ENCODE measurements at regions not wholly inside any gene's neighbourhood (a gene's known extent, or its start where the extent isn't known, plus 50 kb on each side); places are given as distances from the start of the nearest gene placed in this dataset.

GRCh38 chr14:35989736-35990135 is 163.6 kb downstream of the BRMS1L start:
- DNase-seq (ENCODE audit: low spot score), result no peak

GRCh38 chr14:35988972-35989690 is 163.0 kb downstream of the BRMS1L start:
- no peak for DNase-seq (ENCODE audit: low spot score)

More at GRCh38 chr14:35989736-35990135, 163.6 kb downstream of the BRMS1L start:
- no peak for ATAC-seq

GRCh38 chr14:35988550-35988949 is 162.4 kb downstream of the BRMS1L start:
- DNase-seq (ENCODE audit: low spot score) (no peak), ATAC-seq (no peak)

More at GRCh38 chr14:35988972-35989690, 163.0 kb downstream of the BRMS1L start:
- no peak for ATAC-seq

GRCh38 chr14:35987731-35988130 is 161.6 kb downstream of the BRMS1L start:
- DNase-seq (ENCODE audit: low spot score) (no peak), ATAC-seq (no peak)

- DNase-seq (ENCODE audit: low spot score) (no peak), ATAC-seq (no peak)
Observed at GRCh38 chr14:35986219-35986573, 160.1 kb downstream of the BRMS1L start.

DNA sequence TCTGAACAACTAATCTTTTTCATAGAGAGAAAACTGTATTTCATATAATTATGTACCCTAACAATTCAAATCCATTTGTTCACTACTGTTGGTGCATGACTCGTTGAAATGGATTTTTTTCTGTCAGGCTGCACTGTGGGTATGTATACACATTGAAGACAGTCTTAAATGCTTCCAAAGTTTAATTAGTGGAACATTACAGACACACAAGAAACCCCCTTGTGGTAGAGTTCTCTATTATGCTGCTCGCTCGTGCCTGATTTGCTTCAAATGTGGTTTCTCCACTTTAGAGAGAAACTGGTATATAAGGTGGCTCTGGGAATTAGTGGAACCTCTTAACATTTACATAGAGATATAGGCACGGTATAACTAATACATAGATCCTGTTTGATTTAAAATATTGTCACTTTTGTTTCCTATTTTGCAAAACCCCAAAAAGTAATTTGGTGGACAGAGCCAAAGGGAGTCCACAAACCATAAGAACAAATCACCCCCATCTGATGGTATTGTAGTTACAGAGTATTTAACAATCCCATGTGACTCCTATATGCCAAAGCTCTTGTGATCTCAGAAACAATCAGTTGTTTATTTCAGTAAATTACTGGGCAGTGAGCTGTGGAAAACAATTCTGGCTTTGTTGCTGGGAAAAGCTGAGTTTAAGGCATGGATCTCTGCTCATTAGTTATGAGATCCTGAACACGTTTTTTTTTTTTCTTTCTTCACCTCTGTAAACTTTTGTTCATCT is 159.5 kb downstream of the BRMS1L start:
- ATAC-seq (no peak), DNase-seq (ENCODE audit: low spot score) (no peak)

- DNase-seq (ENCODE audit: low spot score), result no peak
- no peak for ATAC-seq
Observed at GRCh38 chr14:35979531-35979930, 153.4 kb downstream of the BRMS1L start.

- ATAC-seq, result no peak
- DNase-seq (ENCODE audit: low spot score), result no peak
Observed at GRCh38 chr14:35978561-35978960, 152.4 kb downstream of the BRMS1L start.

- DNase-seq (ENCODE audit: low spot score) (no peak), ATAC-seq (no peak)
Observed at GRCh38 chr14:35975814-35976213, 149.7 kb downstream of the BRMS1L start.

DNA sequence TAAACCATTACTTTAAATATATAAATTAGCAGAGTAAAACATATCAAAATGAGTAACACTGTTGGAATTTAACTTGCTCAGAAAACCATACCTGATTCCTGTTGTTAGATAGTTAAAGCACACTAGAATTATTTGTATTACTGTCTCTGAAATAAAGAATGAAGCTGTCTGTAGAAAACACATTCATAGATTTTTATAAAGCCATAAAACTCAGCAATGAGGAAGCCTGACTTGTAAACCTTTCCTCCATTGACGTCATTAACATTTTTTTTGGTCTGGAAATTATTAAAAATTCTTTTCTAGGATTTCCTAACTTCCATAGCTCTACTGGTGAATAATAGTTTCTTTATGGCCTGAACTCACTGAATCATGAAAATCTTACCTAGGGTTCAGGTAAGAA is 147.6 kb downstream of the BRMS1L start:
- ATAC-seq, result no peak
- no peak for DNase-seq (ENCODE audit: low spot score)

GRCh38 chr14:35971965-35972630 is 146.0 kb downstream of the BRMS1L start:
- DNase-seq (ENCODE audit: low spot score) (no peak), ATAC-seq (no peak)

DNA sequence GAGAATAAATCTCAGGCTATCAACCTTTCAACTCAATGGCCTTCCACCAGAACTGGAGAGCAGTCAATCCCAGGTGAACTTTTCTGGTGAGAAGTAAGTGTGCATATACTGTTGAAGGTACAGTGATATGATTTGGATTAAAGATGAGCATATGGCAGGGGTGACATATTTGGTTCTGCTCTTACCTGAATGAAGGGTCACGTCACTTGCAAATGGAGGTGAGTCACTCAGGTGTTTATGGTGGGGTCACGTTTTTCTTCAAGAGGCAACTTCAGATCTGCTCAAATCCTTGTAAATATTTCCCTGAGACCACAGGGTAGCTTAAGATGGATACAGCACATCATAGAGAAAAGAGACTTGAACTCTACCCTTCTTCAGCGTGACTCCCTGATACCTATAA is 143.2 kb downstream of the BRMS1L start:
- ATAC-seq (no peak), DNase-seq (ENCODE audit: low spot score) (no peak)

- DNase-seq (ENCODE audit: low spot score) (no peak), ATAC-seq (no peak)
Observed at GRCh38 chr14:35965400-35965799, 139.3 kb downstream of the BRMS1L start.

DNA sequence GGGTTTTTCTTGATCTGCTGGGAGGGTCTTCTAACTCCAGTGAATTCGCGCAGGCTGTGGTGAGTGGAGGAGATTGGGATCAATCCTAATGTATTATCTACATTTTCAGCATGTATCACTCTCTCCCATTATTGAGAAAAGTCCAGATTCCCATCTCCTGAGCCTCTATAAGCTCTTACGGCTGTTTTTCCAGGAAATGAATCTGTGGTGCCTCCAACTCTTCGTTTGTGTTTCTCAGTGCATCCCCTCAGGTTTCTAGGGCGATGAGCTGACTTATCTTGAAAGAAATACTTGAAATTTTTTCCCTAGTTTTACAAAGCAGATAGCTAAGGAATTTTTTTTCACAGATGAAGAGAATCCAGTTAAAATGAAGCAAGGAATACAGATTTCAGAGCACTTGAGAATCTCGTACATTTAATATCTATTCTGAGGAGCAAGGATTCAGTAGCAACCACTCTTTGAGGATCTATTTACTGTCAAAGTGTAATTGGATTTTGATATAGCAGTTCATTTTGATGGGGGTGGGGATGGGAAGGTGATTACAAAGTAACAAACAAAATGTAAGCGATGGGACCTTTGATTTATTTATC is 138.7 kb downstream of the BRMS1L start:
- DNase-seq (ENCODE audit: low spot score), result no peak

DNA sequence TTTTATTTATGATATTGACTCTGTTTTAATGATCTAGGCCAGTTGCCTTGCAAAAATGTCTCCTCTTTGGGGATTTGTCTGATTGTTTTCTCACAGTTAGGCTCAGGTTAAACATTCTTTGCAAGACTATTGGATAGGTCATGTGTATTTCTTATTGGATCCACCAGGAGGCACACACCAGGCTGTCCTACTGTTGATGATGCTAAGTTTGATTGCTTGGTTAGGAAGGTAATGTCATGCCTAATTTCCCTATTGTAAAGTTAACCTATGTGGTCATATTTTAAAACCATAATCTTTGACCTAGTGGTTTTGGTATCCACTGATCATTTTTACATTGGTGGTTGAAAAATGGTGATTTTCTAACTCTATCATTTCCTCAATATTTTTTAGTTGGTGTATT is 137.1 kb downstream of the BRMS1L start:
- ATAC-seq, result peak; percentile 67
- DNase-seq (ENCODE audit: low spot score), result no peak

More for the DNA sequence above, 138.7 kb downstream of the BRMS1L start:
- no peak for ATAC-seq

GRCh38 chr14:35961697-35962274 is 135.6 kb downstream of the BRMS1L start:
- ATAC-seq, result no peak

DNA sequence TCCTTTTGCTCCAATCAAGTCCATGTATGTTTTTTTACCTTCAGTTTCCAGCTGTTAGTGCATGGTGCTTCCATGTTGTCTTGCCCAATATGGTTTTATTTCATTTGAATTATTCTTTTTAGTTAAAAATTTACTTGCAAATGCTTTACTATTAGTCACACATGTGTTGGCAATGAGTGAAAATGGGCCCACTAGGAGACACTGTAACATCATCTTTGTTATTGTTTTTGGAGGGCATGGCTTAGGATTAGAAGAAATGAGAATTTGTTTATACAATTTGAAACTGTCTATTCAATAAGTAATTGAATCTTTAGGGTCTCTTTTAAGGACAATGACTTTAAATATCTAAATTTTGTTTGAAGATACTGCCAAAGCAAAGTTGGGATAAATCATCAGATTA is 133.7 kb downstream of the BRMS1L start:
- no peak for ATAC-seq
- no peak for DNase-seq (ENCODE audit: low spot score)

More at GRCh38 chr14:35961697-35962274, 135.6 kb downstream of the BRMS1L start:
- no peak for DNase-seq (ENCODE audit: low spot score)

DNA sequence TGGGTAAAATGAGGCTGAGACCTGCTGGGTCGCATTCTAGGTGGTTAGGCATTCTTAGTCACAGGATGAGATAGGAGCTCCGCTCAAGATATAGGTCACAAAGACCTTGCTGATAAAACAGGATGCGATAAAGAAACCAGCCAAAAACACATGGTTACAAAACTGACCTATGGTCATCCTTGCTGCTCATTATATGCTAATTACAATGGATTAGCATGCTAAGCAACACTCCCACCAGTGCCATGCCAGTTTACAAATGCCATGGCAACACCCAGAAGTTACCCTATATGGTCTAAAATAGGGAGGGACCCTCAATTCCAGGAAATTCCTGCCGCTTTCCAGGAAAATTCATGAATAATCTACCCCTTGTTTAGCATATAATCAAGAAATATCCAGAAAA is 132.4 kb downstream of the BRMS1L start:
- DNase-seq (ENCODE audit: low spot score) (no peak), ATAC-seq (no peak)

- DNase-seq (ENCODE audit: low spot score) (no peak), ATAC-seq (no peak)
Observed at GRCh38 chr14:35956376-35957085, 130.4 kb downstream of the BRMS1L start.

DNA sequence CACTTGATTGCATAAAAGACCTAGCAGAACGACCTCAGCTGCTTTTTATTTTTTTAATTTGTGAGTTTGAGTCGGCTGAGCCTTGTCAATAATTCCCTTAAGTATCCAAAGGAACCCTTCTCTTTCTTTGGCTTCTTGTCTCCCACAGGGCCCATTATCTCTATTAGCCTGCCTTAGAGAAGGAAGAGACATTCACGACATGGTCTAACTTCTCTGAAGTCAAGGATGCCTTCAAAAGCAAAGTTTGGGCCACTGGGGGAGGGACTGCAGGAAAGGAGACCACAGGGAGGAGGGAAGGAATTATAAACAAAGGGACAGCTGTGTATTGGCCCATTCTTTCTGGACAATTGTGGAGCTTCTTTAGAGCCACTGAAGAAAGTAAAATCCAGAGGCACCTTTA is 126.4 kb downstream of the BRMS1L start:
- DNase-seq (ENCODE audit: low spot score), result no peak
- no peak for ATAC-seq
